Neuronal stem cell (in vitro differentiated cells): ENCODE measurements at regions not wholly inside any gene's neighbourhood (a gene's known extent, or its start where the extent isn't known, plus 50 kb on each side); places are given as distances from the start of the nearest gene placed in this dataset.

Source experiments
- DNase-seq: peaks from one replicate; pipeline ENCODE4 v3.0.0-alpha.2; 2013; ENCODE audit warnings: low spot score
- H2AFZ ChIP-seq: one replicate; pipeline ENCODE4 v1.6.1; 2013; ENCODE audit warnings: mild to moderate bottlenecking, low read length, inconsistent platforms
- H2AK5ac ChIP-seq: 2 replicates; pipeline ENCODE4 v1.6.1; 2013; ENCODE audit warnings: low read depth, mild to moderate bottlenecking, inconsistent platforms, low read length, moderate library complexity, mixed read lengths
- H2BK120ac ChIP-seq: 2 replicates; pipeline ENCODE4 v1.6.1; 2013; ENCODE audit warnings: low read depth, mild to moderate bottlenecking, inconsistent platforms, low read length, moderate library complexity, mixed read lengths
- H2BK12ac ChIP-seq: one replicate; pipeline ENCODE4 v1.6.1; 2013; ENCODE audit warnings: low read length, inconsistent platforms
- H2BK15ac ChIP-seq: 2 replicates; pipeline ENCODE4 v1.6.1; 2013; ENCODE audit warnings: mild to moderate bottlenecking, low read length, inconsistent platforms, mixed read lengths
- H2BK5ac ChIP-seq: one replicate; pipeline ENCODE4 v1.6.1; 2013; ENCODE audit warnings: inconsistent platforms, mild to moderate bottlenecking, low read length, moderate library complexity
- H3K14ac ChIP-seq: one replicate; pipeline ENCODE4 v1.6.1; 2013; ENCODE audit warnings: low read length, inconsistent platforms
- H3K18ac ChIP-seq: 2 replicates; pipeline ENCODE4 v1.6.1; 2013; ENCODE audit warnings: low read length, inconsistent platforms
- H3K23ac ChIP-seq: 2 replicates; pipeline ENCODE4 v1.6.1; 2013; ENCODE audit warnings: low read depth, mild to moderate bottlenecking, mixed read lengths, low read length, inconsistent platforms; ENCODE audit not compliant: poor library complexity
- H3K27ac ChIP-seq: replicated peaks from 3 replicates; pipeline ENCODE4 v1.5.1; 2013; ENCODE audit warnings: low read length, inconsistent platforms
- H3K27me3 ChIP-seq, 3 experiments: 2 replicates each; pipeline ENCODE4 v1.6.1; 2013; ENCODE audit warnings: low read length in 3 of 3, mild to moderate bottlenecking in 2 of 3, inconsistent platforms in 1 of 3, low read depth in 1 of 3, mixed read lengths in 1 of 3, moderate library complexity in 1 of 3; ENCODE audit not compliant: control insufficient read depth in 3 of 3, insufficient read depth in 3 of 3
- H3K36me3 ChIP-seq, 2 donors: replicated peaks in 1 of 2; 2 replicates each; pipeline ENCODE4 v1.6.1; 2013; ENCODE audit warnings: low read length in 2 of 2; ENCODE audit not compliant: control insufficient read depth in 2 of 2, insufficient read depth in 2 of 2
- H3K4ac ChIP-seq: 2 replicates; pipeline ENCODE4 v1.6.1; 2013; ENCODE audit warnings: inconsistent platforms, mild to moderate bottlenecking, low read length, moderate library complexity
- H3K4me1 ChIP-seq, 2 donors: 1 replicate in 1 of 2; 2 replicates in 1 of 2; pipeline ENCODE4 v1.6.1; 2013; ENCODE audit warnings: low read length in 2 of 2, low read depth in 1 of 2; ENCODE audit not compliant: control insufficient read depth in 2 of 2, insufficient read depth in 1 of 2
- H3K4me2 ChIP-seq: one replicate; pipeline ENCODE4 v1.6.1; 2013; ENCODE audit warnings: mild to moderate bottlenecking, low read length, inconsistent platforms; ENCODE audit not compliant: insufficient read depth, poor library complexity, severe bottlenecking
- H3K4me3 ChIP-seq, 2 donors: 2 replicates each; pipeline ENCODE4 v1.5.1; 2013; ENCODE audit warnings: low read length in 2 of 2, mild to moderate bottlenecking in 2 of 2, inconsistent platforms in 1 of 2, moderate library complexity in 1 of 2
- H3K79me1 ChIP-seq: one replicate; pipeline ENCODE4 v1.6.1; 2013; ENCODE audit warnings: low read depth, mild to moderate bottlenecking, inconsistent platforms, low read length, moderate library complexity
- H3K9ac ChIP-seq: one replicate; pipeline ENCODE4 v1.6.1; 2013; ENCODE audit warnings: mild to moderate bottlenecking, low read depth, low read length, inconsistent platforms; ENCODE audit not compliant: poor library complexity
- H3K9me3 ChIP-seq, 2 donors: replicated peaks in 1 of 2; 2 replicates each; pipeline versions ENCODE3 to v1.6.1; 2013; ENCODE audit warnings: low read length in 2 of 2, mild to moderate bottlenecking in 2 of 2, inconsistent platforms in 1 of 2, low read depth in 1 of 2, mixed read lengths in 1 of 2, moderate library complexity in 1 of 2; ENCODE audit not compliant: control insufficient read depth in 2 of 2, insufficient read depth in 1 of 2
- H4K8ac ChIP-seq: one replicate; pipeline ENCODE4 v1.6.1; 2013; ENCODE audit warnings: low read depth, mild to moderate bottlenecking, inconsistent platforms, low read length, moderate library complexity
- H4K91ac ChIP-seq: one replicate; pipeline ENCODE4 v1.6.1; 2013; ENCODE audit warnings: low read length, low read depth, mild to moderate bottlenecking, inconsistent platforms; ENCODE audit not compliant: poor library complexity
- WGBS, 2 donors: extraction: QIAGEN DNeasy Blood & Tissue Kit; methylation state at CpG; one replicate each; pipeline ENCODE4 v1.1.7; 2013; ENCODE audit warnings: missing lambda C conversion rate in 2 of 2, mixed read lengths in 1 of 2; ENCODE audit not compliant: insufficient read length in 2 of 2, insufficient replicate concordance in 1 of 2; ENCODE audit errors: extremely low coverage in 2 of 2; 5-methylcytosine and 5-hydroxymethylcytosine counted together

DNA sequence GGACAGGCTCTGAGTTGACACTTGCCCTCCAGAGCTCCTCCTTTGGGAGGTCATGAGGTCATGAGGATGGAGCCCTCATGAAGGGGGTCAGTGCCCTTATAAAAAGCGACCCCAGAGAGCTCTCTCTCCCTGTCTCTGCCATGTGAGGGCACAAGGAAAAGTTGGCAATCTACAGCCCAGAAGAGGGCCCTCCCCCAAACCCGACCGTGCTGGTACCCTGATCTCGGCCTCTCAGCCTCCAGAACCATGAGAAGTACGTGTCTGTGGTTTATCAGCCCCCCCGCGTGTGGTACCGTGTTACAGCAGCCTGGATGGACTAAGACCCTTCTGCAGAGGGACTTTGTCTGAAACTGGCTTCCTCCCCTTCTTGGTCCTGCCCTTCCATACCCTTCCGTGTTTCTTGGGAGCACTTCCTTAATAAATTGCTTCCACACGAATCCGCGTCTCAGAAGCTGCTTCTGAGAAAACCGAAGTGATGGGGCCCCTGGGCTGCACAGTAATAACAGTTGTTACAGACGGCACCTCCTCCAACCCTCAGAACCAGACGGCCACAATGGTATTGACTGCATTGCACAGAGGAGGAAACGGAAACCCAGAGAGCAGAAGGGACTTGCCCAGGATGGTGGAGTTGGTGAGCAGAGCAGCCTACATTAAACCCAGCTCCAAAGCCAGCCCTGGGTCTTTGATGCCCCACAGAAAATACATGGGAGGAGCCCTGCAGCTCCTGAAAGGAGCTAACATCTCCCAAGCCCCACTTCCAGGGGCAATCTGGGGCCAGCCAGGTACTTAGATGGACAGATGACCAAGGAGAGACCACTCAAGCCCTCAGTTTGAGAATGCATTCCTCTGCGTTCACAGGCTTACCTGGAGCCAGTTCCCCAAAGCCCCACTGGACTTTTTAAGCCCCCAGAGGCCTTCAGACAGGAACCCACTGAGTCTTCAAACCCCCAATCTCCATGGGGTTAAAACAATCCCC lies 242.7 kb downstream of the BCOR start:
- Histone ChIP-seq H3K4me1 (peaks cover 8 to 10% of the 10 kb centered on the region in 2 donors), H3K36me3 (no peaks in the 10 kb centered on the region), H3K14ac (no peak overlapping the region), H2BK15ac (no peak overlapping the region), H4K91ac (no peak overlapping the region), H2AFZ (no peak overlapping the region), H3K9me3 (no peaks in the 10 kb centered on the region), H3K79me1 (no peaks in the 10 kb centered on the region), H3K27ac (no peak overlapping the region), H3K4me2 (no peak overlapping the region), H3K23ac (no peak overlapping the region), H3K9ac (no peak overlapping the region), H4K8ac (no peak overlapping the region), H3K27me3 (no peaks in the 10 kb centered on the region), H2BK12ac (no peak overlapping the region), H2AK5ac (no peak overlapping the region), H2BK120ac (no peak overlapping the region), H3K4me3 (no peak overlapping the region), H3K18ac (no peak overlapping the region), H2BK5ac (no peak overlapping the region), H3K4ac (no peak overlapping the region)
- no CpG with 5 or more reads among the region's 17 CpGs for WGBS, 2 donors
- DNase-seq, result no peak

- no CpG with 5 or more reads among the region's 10 CpGs for WGBS, 2 donors
- no peak overlapping the region for H3K27ac ChIP-seq
These were observed 242.0 kb downstream of the BCOR start for GRCh38 chrX:39855748-39856129.

DNA sequence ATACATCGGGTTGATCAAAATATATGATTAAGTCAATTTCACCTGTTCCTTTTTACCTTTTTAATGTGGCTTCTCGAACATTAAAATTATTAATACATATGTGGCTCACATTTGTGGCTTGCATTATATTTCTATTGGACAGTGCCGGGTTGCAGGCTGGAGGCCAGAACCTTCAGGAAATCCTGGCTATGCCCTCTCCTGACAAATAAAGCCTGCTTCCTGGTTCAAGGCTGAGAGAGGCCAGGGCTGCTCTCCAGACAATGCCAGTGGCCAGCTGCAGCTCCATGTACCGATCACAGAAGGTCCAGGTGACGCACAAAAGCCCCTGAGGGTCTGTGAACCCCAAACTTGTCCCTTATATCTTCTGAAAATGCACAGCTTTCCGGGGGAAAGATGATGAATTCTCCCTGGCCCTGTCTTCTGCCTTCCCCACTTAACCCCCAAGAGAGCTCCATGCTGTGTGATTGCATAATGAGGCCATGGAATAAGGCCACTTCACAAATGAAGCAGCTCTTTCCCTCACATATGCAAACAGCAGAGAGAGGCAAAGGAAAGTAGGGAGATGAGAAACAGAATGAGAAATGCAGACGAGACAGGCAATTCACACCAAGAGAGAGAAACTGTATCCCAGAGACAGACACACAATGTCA lies 241.2 kb downstream of the BCOR start:
- no peak overlapping the region for H2BK15ac ChIP-seq
- no peak overlapping the region for H3K4me2 ChIP-seq
- no peak for DNase-seq
- H4K8ac ChIP-seq, result no peak overlapping the region
- H3K9me3 ChIP-seq, result no peaks in the 10 kb centered on the region
- H4K91ac ChIP-seq, result no peak overlapping the region
- H2BK12ac ChIP-seq, result no peak overlapping the region
- peaks cover 19 to 20% of the 10 kb centered on the region in 2 donors for H3K4me1 ChIP-seq
- no peak overlapping the region for H2AK5ac ChIP-seq
- no peak overlapping the region for H3K4me3 ChIP-seq
- no peak overlapping the region for H3K18ac ChIP-seq
- no peak overlapping the region for H3K14ac ChIP-seq
- no peak overlapping the region for H3K4ac ChIP-seq
- H3K79me1 ChIP-seq, result no peaks in the 10 kb centered on the region
- WGBS, 2 donors, result no CpG with 5 or more reads among the region's 7 CpGs
- no peak overlapping the region for H2BK120ac ChIP-seq
- H3K27me3 ChIP-seq, result no peaks in the 10 kb centered on the region
- no peak overlapping the region for H3K9ac ChIP-seq
- no peak overlapping the region for H3K27ac ChIP-seq
- H2AFZ ChIP-seq, result no peak overlapping the region
- H3K36me3 ChIP-seq, result no peaks in the 10 kb centered on the region
- H2BK5ac ChIP-seq, result no peak overlapping the region
- no peak overlapping the region for H3K23ac ChIP-seq

More at GRCh38 chrX:39855748-39856129, 242.0 kb downstream of the BCOR start:
- Histone ChIP-seq H3K14ac (no peak overlapping the region), H2BK12ac (no peak overlapping the region), H2BK120ac (no peak overlapping the region), H3K9me3 (no peaks in the 10 kb centered on the region), H4K91ac (no peak overlapping the region), H2AFZ (no peak overlapping the region), H2BK5ac (no peak overlapping the region), H3K79me1 (no peaks in the 10 kb centered on the region), H3K36me3 (no peaks in the 10 kb centered on the region), H3K4me1 (peaks cover 15% of the 10 kb centered on the region in 2 donors), H2AK5ac (no peak overlapping the region), H4K8ac (no peak overlapping the region), H3K27me3 (no peaks in the 10 kb centered on the region), H3K4me2 (no peak overlapping the region), H3K23ac (no peak overlapping the region), H3K4ac (no peak overlapping the region), H3K18ac (no peak overlapping the region), H2BK15ac (no peak overlapping the region), H3K4me3 (no peak overlapping the region), H3K9ac (no peak overlapping the region)
- DNase-seq, result no peak

DNA sequence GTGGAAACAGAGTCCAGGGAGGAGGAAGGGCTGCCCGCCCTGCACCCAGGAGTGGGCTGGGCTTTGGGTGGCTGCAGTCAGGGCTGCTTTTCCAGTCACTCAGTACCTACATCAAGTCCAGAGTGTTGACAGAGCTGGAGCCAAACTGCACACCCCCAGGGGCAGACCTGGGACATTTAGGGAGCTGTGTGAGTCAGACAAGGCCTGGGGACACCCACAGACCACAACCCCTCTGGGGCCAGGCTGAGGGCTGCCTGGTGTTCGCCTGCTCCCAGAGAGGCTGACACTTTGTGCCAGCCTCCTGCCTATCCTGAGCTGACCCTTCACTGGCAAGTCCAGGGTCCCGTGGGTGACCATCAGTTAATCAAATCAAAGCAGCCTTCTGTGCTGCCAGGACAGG lies 240.0 kb downstream of the BCOR start:
- no peaks in the 10 kb centered on the region for H3K27me3 ChIP-seq
- H2AFZ ChIP-seq, result no peak overlapping the region
- no peak overlapping the region for H4K8ac ChIP-seq
- no peak for DNase-seq
- no peak overlapping the region for H2BK12ac ChIP-seq
- H3K4ac ChIP-seq, result no peak overlapping the region
- H2BK120ac ChIP-seq, result no peak overlapping the region
- peak overlapping the region; percentile 52 for H3K18ac ChIP-seq
- H3K4me1 ChIP-seq, result peaks cover 18 to 19% of the 10 kb centered on the region in 2 donors
- H3K9ac ChIP-seq, result no peak overlapping the region
- no peak overlapping the region for H4K91ac ChIP-seq
- H3K79me1 ChIP-seq, result no peaks in the 10 kb centered on the region
- H2AK5ac ChIP-seq, result no peak overlapping the region
- no peak overlapping the region for H3K4me3 ChIP-seq
- WGBS, 2 donors, result no CpG with 5 or more reads among the region's 3 CpGs
- H3K27ac ChIP-seq, result no peak overlapping the region
- no peak overlapping the region for H3K4me2 ChIP-seq
- H3K36me3 ChIP-seq, result no peaks in the 10 kb centered on the region
- H2BK15ac ChIP-seq, result no peak overlapping the region
- no peak overlapping the region for H2BK5ac ChIP-seq
- H3K14ac ChIP-seq, result no peak overlapping the region
- H3K9me3 ChIP-seq, result no peaks in the 10 kb centered on the region
- no peak overlapping the region for H3K23ac ChIP-seq
